Progenitor cell of endocrine pancreas (in vitro differentiated cells): ENCODE measurements at regions not wholly inside any gene's neighbourhood (a gene's known extent, or its start where the extent isn't known, plus 50 kb on each side); places are given as distances from the start of the nearest gene placed in this dataset.
"Not testable (repeated sequence)": the region's sequence is repeated elsewhere in the genome, so short reads cannot be mapped to it uniquely, and the experiment has no call there.

Source experiments
- DNase-seq: peaks from one replicate; pipeline ENCODE4 v3.0.0; 2021; ENCODE audit warnings: low spot score; ENCODE audit not compliant: unreplicated experiment
- H3K27ac Mint-ChIP-seq: 2 replicates; pipeline ENCODE4 v1.8.0; 2021; ENCODE audit warnings: mild to moderate bottlenecking, moderate library complexity, mixed read lengths
- H3K27me3 Mint-ChIP-seq: 2 replicates; pipeline ENCODE4 v1.8.0; 2021; ENCODE audit warnings: mixed read lengths
- H3K36me3 Mint-ChIP-seq: 2 replicates; pipeline ENCODE4 v1.8.0; 2022; ENCODE audit warnings: mixed read lengths; ENCODE audit not compliant: insufficient read depth
- H3K4me1 Mint-ChIP-seq: 2 replicates; pipeline ENCODE4 v1.8.0; 2021; ENCODE audit warnings: low read depth, mixed read lengths
- H3K4me3 Mint-ChIP-seq: 2 replicates; pipeline ENCODE4 v1.8.0; 2021; ENCODE audit warnings: low read depth, mild to moderate bottlenecking, moderate library complexity, mixed read lengths
- H3K9me3 Mint-ChIP-seq: 2 replicates; pipeline ENCODE4 v1.8.0; 2021; ENCODE audit warnings: low read depth, mixed read lengths
- CTCF ChIP-seq: fragments of 200-600 bp; sonication (generic); IDR thresholded peaks from one replicate; pipeline ENCODE4 v1.5.0; 2021; ENCODE audit warnings: antibody characterized with exemption, mild to moderate bottlenecking; ENCODE audit not compliant: unreplicated experiment

- H3K27ac Mint-ChIP-seq, result peak overlapping the region; percentile 91
- peaks cover 5% of the 10 kb centered on the region for H3K36me3 Mint-ChIP-seq
- H3K4me3 Mint-ChIP-seq, result peak overlapping the region; percentile 6
- no peak for DNase-seq
- H3K4me1 Mint-ChIP-seq, result peaks cover 22% of the 10 kb centered on the region
- TF ChIP-seq CTCF, result no peak
- H3K27me3 Mint-ChIP-seq, result no peaks in the 10 kb centered on the region
- peaks cover 7% of the 10 kb centered on the region for H3K9me3 Mint-ChIP-seq
Observed at GRCh38 chr9:87395804-87396479, 101.7 kb upstream of the DAPK1 start.

GRCh38 chr9:87401681-87402080, 96.0 kb upstream of the DAPK1 start:
- no peak for TF ChIP-seq CTCF
- H3K27me3 Mint-ChIP-seq, result no peaks in the 10 kb centered on the region
- peaks cover 35% of the 10 kb centered on the region for H3K4me1 Mint-ChIP-seq
- H3K27ac Mint-ChIP-seq, result no peak overlapping the region
- no peak for DNase-seq
- H3K4me3 Mint-ChIP-seq, result no peak overlapping the region
- no peaks in the 10 kb centered on the region for H3K36me3 Mint-ChIP-seq
- H3K9me3 Mint-ChIP-seq, result peaks cover 3% of the 10 kb centered on the region

- no peak for DNase-seq
- TF ChIP-seq CTCF, result no peak
- H3K27ac Mint-ChIP-seq, result no peak overlapping the region
- no peaks in the 10 kb centered on the region for H3K36me3 Mint-ChIP-seq
- H3K9me3 Mint-ChIP-seq, result peaks cover 3% of the 10 kb centered on the region
- peaks cover 37% of the 10 kb centered on the region for H3K4me1 Mint-ChIP-seq
- no peak overlapping the region for H3K4me3 Mint-ChIP-seq
- no peaks in the 10 kb centered on the region for H3K27me3 Mint-ChIP-seq
Observed at GRCh38 chr9:87402537-87402936, 95.1 kb upstream of the DAPK1 start.

- DNase-seq, result no peak
- no peak overlapping the region for H3K4me3 Mint-ChIP-seq
- H3K36me3 Mint-ChIP-seq, result no peaks in the 10 kb centered on the region
- peaks cover 50% of the 10 kb centered on the region for H3K4me1 Mint-ChIP-seq
- peaks cover 3% of the 10 kb centered on the region for H3K9me3 Mint-ChIP-seq
- peaks cover 9% of the 10 kb centered on the region for H3K27me3 Mint-ChIP-seq
- H3K27ac Mint-ChIP-seq, result peak overlapping the region; percentile 57
- TF ChIP-seq CTCF, result no peak
Observed at GRCh38 chr9:87405677-87406542, 91.8 kb upstream of the DAPK1 start.

- Mint-ChIP-seq H3K4me1 (peaks cover 53% of the 10 kb centered on the region), H3K4me3 (no peak overlapping the region), H3K36me3 (no peaks in the 10 kb centered on the region), H3K27me3 (peaks cover 16% of the 10 kb centered on the region), H3K9me3 (peaks cover under 1% of the 10 kb centered on the region), H3K27ac (peak overlapping the region; percentile 57)
- TF ChIP-seq CTCF, result no peak
- DNase-seq, result no peak
Observed at GRCh38 chr9:87406543-87407166, 91.0 kb upstream of the DAPK1 start.

GRCh38 chr9:87410047-87411005, 87.3 kb upstream of the DAPK1 start:
- not testable (repeated sequence) for H3K27ac Mint-ChIP-seq, H3K9me3 Mint-ChIP-seq, H3K4me3 Mint-ChIP-seq, DNase-seq, H3K36me3 Mint-ChIP-seq
- Mint-ChIP-seq H3K27me3 (peaks cover 48% of the 10 kb centered on the region), H3K4me1 (peaks cover 46% of the 10 kb centered on the region)
